ENCODE measurements at regions not wholly inside any gene's neighbourhood (a gene's known extent, or its start where the extent isn't known, plus 50 kb on each side); places are given as distances from the start of the nearest gene placed in this dataset.
"Not testable (repeated sequence)": the region's sequence is repeated elsewhere in the genome, so short reads cannot be mapped to it uniquely, and the experiment has no call there.

DNA sequence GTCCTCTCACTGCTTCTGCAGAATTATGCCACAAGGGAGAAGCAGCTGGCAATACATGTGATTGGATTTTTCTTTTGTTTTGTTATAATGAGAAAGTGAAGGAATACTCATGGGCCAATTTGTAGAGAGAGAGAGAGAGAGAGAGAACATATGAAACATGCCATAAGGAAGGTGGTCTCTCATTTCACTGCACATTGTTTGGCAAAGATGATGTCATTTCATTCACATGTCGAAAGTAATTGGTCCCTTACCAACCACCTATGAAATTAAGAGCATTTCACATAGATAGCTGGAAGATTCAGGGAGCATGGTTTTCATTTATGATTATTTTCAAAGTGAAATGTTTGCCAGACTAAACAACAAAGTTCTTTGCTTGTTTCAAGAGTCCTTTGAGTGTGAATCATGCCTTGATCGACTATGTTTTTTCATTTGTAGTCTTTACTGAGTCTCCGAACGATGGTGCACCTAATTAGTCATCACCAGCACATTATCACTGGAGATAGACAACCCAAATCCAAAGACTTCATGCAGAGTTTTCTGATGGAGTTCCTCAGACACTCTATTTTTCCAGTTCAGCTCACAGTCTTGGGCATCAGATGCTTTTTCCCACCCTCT is 130.1 kb upstream of the ZEB1 start:
- no peak for DNase-seq

DNA sequence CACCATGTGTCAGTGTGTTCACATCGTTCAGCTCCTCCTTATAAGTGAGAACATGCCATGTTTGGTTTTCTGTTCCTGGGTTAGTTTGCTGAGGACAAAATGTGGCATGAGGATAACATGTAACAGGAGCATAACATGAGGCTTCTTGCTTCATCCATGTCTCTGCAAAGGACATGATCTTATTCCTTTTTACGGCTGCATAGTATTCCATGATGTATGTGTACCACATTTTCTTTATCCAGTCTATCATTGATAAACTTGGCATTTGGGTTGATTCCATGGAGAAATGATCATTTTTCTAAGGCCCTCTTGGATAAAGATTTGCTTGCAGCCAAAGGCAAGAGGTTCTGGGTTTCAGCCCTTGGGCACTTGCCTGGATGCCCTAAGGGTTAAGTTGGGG is 128.5 kb upstream of the ZEB1 start:
- DNase-seq, result no peak

DNA sequence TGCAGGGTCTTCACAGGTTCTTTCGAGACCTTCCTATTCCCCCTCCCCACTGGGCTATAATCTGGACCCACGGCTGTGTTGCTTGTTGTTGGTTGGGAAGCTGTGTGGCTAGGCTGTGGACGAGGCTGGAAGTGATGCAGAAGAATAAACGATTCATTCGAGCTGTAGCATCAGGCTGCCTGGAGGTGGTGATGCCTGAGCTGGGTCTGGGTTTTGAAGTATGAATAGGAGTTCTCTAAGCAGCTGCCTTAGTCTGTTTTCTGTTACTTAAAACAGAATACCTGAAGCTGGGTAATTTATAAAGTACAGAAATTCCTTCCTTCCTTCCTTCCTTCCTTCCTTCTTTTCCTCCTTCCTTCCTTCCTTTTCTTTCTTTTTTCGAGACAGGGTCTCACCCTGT is 126.5 kb upstream of the ZEB1 start:
- no peak for DNase-seq

DNA sequence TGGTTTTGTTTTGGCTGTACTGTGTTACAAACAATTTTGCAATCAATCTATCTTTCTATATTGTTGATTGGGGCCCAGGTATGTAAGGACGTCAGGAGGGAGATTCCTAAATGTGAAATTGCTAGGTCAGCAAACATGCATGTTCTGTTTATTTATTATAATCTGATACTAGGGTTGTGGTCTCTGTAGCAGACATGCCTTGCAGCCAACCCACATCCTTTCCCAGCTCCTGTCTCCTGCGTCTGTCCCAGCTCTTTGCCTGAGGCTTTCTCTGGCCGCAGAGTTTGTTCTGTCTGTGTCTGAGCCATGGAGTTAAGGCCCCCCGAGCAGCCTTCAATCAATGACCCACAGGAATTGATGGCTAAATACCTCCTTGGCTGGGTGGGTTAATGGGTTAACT is 124.0 kb upstream of the ZEB1 start:
- DNase-seq, result no peak

DNA sequence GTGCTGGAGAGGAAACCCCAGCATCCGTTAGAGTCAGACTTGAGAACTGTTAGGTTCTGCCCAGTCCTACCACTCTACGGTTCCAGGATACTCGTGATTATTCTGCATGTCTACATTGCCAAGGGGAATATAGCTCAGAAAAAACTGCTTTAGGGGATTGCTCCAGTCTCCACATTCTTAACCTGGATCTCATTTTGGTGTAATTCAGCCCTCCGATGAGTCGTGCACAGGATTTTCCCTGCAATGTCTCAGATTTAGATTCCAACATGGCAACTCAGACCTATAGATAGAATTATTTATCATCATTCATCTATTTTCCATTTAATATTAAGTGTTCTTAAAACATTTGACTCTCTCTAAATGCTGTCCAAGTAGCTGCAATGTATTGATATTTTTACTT is 121.1 kb upstream of the ZEB1 start:
- no peak for DNase-seq

DNA sequence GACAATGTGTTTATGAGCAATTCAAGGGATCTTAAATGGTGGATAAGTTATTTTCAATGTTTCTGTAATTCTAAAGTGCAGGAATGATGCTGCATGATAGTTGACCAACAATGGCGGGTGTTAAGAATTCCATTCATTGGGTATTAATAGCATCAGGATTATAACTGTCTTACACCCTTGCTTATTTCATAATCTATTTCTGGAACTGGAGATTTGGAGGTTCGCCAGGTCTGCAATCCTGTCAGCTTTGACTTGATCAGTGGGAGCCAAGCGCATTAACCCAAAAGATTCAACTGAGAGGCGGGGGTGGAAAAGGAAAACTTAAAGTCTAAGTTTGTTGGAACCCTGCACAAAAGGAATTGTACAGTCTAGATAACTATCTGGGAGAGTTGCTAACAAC is 114.9 kb upstream of the ZEB1 start:
- no peak for DNase-seq

DNA sequence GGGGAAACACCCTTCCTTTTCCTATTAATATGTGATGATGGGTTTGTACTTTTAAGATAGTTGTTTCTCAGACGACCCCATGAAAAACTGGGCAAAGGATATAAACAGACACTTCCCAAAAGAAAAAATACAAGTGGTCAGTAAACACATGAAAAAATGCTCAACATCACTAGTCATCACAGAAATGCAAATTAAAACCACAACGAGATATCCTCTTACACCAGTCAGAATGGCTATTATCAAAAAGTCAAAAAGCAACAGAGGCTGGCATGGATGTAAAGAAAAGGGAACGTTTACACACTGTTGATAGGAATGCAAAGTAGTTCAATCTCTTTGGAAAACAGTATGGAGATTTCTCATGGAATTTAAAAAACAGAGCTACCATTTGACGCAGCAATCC is 111.4 kb upstream of the ZEB1 start:
- no peak for DNase-seq

DNA sequence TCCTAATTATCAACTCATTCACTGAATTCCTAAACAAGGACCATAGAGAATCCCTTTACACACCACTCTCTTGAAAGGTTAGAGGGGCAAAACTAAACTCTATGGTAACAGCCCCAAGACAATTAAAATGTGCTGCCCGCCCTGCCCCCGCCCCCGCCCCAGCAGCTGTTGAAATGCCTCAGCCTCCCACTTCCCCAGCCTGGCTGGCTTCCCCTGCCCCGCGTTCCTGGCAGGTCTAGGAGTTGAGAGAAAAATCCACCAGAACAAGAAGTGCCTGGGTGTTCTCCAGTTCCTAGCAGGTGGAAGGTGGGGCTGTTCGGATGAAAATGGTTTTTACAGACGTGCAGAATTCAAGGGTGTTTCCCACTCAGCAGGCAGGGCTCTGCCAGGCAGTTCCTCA is 109.5 kb upstream of the ZEB1 start:
- no peak for DNase-seq

DNA sequence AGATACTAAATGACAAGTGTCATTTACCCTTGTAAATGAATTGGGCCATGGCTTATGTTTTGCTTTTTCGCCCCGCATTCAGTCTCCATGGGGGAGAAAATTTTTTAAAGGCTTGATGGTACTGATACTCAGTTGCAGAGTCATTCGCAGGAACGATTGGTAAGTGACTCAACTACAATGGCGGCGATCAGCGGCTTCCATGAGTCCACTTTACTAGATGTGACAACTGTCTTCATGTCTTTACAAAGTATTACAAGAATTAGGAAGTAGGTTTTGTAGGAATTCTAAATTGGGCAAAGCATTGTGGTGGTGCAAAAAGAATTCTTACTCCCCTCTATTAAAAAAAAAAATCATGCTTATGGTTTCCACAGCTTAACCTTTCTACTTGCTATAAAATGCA is 108.8 kb upstream of the ZEB1 start:
- DNase-seq, result no peak

DNA sequence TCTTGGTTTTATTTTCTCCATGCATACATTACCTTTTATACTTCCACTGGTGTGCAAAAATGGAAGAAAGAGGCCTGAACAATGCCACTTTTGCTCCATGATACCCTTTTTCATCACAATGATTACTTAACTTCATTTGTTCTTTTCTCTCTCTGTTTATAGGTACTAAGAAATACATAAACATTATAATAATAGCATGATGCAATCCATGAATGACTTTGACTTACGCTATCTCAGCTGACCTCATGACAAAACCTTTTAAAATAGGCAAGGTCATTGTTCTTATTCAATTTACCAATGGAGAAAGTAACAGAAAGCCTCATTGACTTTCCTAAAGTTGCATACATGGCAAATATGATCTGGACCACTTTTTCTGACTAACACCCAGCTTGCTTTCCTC is 105.1 kb upstream of the ZEB1 start:
- no peak for DNase-seq

DNA sequence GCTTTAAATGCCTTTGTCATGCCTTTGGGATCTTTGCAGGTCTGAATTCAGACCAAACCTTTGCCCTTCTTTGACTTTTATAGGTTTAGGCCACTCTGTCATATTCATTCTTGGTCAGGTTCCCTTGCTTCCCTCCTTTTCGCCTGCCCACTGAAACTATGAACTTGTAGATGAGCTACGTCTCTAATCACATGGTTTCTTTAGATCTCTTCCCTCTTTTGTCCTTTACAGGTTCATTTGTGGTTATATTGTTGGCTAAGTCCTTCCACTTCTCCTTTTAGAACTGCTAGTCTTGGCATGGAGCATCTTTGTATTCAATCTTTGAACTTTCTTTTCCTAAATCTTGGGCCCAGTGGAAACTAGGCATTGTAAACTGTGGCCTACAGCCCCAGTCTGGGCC is 104.0 kb upstream of the ZEB1 start:
- no peak for DNase-seq

DNA sequence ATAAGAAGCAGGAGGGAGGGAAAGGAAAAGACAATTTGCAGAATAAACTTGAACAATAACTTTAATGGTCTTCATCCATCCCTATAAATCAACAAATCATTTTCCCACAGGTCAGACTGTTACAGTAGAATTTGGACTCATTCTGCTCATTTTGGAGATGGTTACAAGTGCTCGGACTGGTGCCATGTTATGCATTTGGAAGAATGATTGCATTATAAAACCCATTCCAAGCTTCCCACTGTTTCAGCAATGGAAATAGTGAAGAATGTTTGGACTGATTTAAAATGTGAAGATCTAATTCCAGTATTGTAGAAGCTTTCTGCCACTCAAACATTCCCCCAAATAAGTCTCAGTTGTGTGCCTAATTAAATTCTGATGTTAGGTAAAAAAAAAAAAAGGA is 99.7 kb upstream of the ZEB1 start:
- DNase-seq, result no peak

DNA sequence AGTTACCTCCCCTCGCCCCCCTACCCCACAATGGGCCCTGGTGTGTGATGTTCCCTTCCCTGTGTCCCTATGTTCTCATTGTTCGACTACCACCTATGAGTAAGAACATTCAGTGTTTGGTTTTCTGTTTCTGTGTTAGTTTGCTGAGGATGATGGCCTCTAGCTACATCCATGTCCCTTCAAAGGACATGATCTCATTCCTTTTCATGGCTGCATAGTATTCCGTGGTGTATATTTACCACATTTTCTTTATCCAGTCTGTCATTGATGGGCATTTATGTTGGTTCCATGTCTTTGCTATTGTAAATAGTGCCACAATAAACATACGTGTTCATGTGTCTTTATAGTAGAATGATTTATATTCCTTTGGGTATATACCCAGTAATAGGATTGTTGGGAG is 90.2 kb upstream of the ZEB1 start:
- DNase-seq, result not testable (repeated sequence)

DNA sequence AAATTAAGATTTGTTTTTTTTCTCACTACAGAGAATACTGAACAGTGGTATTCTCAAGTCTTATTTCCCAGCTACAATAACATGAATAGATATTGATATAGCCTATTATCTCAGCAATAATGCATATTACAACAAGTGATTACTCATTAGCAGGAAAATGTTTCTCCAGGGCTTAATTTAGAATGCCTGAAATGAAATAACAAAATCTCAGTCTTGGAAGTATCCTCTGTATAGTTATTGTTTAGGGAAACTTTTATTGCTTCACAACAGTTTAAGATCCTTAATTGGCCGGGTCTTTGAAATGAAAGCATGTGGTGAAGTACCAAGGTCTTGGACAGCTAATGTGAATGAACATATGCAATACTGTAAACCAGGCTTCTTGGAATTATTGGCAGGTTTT is 79.1 kb upstream of the ZEB1 start:
- DNase-seq, result no peak

DNA sequence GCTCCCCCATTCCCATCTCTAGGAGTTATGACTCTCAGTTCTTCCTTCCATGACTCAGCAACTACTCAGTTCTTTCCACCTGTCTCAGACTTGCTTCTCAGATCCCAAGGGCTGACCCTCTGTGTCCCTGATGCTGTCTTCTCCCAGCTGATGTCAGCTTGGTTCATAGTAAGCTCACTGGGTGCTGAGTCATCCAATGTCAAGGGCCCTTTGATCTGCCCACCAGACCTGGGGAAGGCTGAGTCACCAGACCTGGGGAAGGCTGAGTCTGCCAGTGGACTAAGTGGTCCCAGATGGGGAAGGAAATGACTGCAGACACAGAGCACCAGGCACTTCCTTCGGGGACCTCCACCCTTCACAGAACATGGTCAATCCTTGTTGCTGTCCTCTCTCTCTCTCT is 76.1 kb upstream of the ZEB1 start:
- DNase-seq, result no peak

DNA sequence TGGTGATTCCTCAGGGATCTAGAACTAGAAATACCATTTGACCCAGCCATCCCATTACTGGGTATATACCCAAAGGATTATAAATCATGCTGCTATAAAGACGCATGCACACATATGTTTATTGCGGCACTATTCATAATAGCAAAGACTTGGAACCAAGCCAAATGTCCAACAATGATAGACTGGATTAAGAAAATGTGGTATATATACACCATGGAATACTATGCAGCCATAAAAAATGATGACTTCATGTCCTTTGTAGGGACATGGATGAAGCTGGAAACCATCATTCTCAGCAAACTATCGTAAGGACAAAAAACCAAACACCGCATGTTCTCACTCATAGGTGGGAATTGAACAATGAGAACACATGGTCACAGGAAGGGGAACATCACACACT is 67.9 kb upstream of the ZEB1 start:
- not testable (repeated sequence) for DNase-seq

DNA sequence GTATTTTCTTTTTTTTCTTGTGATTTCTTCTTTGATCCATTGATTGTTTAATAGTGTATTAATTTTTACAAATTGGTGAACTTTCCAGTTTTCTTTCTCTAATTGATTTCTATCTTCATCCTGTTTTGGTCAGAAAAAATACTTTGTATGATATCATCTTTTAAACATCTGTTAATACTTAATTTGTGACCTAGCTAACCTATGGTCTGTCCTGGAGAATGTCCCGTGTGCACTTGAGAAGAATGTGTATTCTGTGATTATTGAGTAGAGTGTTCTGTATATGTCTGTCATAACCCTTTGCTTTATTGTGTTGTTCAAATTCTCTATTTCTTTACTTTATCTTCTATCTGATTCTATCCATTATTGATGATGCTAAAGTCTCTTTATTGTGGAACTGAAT is 65.8 kb upstream of the ZEB1 start:
- no peak for DNase-seq

DNA sequence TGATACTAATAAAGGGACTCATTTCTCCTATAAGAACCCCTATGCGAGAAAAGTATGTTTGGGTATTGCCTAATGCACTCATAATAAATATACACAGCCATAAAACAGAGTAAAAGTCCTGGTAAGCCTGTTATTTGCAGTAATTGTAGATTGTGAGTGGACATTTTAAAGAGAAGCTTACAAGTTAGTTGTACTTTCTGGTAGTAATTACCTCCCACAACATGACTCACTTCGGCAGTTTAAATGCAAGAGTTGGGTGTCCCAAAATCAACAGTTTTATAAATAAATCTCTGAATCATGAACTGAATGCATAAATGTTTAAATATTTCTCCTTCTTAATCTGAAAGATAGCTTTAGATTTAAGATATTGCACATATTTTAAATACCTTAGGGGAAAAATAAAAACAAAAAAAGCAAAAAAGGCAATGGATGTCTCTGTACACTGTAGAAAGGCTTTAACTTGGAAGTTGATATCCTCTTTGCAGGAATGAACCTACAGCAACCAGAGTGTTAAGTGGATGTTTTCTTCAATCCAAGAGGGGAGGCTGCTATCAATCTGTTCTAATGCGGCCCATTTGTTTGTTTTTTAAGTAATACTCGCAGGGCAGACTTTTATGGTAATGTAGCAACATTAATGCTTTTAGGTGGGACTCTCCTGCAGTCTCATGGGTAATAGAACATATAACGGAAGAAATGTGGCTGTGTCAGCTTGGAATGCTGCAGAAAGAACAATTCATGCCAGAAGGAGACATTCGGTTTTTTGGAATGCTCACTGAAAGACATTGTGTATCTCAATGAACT is 57.3 kb upstream of the ZEB1 start:
- DNase-seq, result no peak

DNA sequence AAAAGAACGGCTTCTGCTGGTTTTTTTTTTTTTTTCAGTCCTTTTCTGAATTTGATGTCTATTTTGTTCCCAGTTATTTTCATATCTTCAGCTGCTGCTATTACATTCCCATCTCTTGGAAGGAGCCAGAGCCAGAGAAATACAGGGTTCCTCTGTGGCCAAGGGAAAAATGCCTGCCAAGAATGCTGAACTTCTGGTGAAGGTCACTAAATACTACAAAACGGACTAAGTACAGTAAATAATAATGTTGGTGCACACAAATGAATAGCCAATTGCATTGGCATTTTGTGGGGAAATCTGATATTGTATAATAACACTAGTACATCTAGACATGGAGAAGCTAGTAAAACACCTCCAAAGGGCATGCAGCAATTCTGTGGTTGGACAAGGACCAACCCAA is 56.3 kb upstream of the ZEB1 start:
- DNase-seq, result no peak

DNA sequence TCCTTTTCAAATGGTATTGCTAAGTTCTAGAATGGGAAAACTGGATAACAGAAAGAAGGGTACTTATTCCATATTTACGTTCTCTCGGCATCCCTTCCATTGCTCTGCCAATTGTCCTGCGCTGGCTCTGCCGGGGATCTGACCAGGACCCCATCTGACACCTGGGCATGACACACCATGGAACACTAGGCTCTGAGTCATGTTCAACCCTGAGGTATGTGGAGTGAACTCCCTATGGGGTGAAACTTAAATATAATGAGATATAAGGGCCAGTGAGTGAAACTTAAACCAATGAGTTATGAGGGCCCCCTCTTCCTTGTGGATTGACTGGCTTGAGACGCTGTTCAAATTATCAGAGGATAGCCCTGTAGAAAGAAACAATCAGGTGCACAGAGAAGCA is 55.1 kb upstream of the ZEB1 start:
- no peak for DNase-seq

DNA sequence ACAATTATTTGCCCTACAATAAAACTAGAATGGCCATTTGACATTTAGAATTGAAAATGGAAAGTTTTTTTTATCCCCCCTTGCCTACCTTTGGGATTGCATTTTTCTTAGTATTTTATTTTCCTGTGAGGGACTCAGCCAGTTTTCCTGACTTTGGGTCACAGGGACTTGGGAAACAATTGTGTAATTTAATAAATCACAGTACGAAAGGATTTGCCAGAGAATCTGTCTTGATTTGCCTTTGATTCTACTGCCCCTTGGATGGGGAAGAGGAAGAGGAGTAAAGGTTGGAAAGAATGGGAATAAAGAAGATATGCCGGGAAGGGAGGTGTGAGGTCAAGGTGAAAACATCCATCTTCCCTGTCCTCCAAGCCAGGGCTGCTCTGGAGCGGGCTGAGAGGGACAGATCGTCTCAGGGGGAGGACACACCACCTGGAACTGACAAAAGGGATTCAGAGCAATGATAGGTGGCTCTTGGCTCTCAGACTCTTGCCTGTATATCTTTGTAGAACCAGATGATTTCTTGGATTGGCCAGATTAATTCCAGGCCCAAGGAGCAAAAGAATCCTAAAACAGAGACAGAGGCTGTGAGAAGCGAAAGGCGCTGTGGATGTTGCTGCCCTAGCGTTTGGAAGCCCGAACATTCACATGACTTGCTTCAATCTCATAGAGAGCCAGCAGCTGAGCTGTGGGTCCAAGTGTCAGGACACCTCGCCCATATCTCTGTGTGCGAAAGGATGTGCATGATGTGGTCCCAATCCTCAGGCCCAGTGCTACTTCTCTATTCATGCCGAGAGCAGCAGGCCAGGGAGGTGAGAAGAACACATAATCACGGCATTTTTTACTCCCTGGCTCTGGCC is 50.3 kb upstream of the ZEB1 start:
- DNase-seq, result no peak
